Fibroblast of lung (primary cell): ENCODE measurements at regions not wholly inside any gene's neighbourhood (a gene's known extent, or its start where the extent isn't known, plus 50 kb on each side); places are given as distances from the start of the nearest gene placed in this dataset.

Source experiments
- DNase-seq, 2 donors: peaks; one replicate each; pipeline versions ENCODE4 v3.0.0 to v3.0.0-alpha.2; 2010; ENCODE audit warnings: low read depth in 2 of 2
- H2AFZ ChIP-seq: 2 replicates; pipeline ENCODE4 v1.5.1; 2012; ENCODE audit warnings: low read length, control low read depth, inconsistent platforms
- H3K27ac ChIP-seq: 2 replicates; pipeline ENCODE4 v1.5.1; 2011; ENCODE audit warnings: low read length, control low read depth; ENCODE audit not compliant: insufficient read depth
- H3K27me3 ChIP-seq: 2 replicates; pipeline ENCODE4 v1.5.1; 2011; ENCODE audit warnings: mild to moderate bottlenecking, low read length; ENCODE audit not compliant: control insufficient read depth, insufficient read depth
- H3K36me3 ChIP-seq: 2 replicates; pipeline ENCODE4 v1.5.1; 2011; ENCODE audit warnings: low read length; ENCODE audit not compliant: control insufficient read depth, insufficient read depth
- H3K4me1 ChIP-seq: 2 replicates; pipeline ENCODE4 v1.5.1; 2011; ENCODE audit warnings: low read length; ENCODE audit not compliant: control insufficient read depth, insufficient read depth; ENCODE audit errors: extremely low read depth
- H3K4me2 ChIP-seq: 2 replicates; pipeline ENCODE4 v1.5.1; 2011; ENCODE audit warnings: low read length, control low read depth; ENCODE audit not compliant: insufficient read depth; ENCODE audit errors: extremely low read depth
- H3K4me3 ChIP-seq, 4 experiments: fragments of 200-600 bp in 1 of 4; sonication (generic) in 1 of 4; replicated peaks in 1 of 4; 2 replicates each; pipeline ENCODE4 v1.5.1; 2011 to 2016; ENCODE audit warnings: low read length in 4 of 4, low read depth in 3 of 4, mild to moderate bottlenecking in 3 of 4, control low read depth in 2 of 4, inconsistent platforms in 1 of 4, mixed read lengths in 1 of 4; ENCODE audit not compliant: insufficient read depth in 1 of 4; ENCODE audit errors: control extremely low read depth in 1 of 4
- H3K79me2 ChIP-seq: 2 replicates; pipeline ENCODE4 v1.5.1; 2012; ENCODE audit warnings: mild to moderate bottlenecking, low read length, inconsistent platforms; ENCODE audit not compliant: control insufficient read depth, insufficient read depth
- H3K9ac ChIP-seq: 2 replicates; pipeline ENCODE4 v1.5.1; 2011; ENCODE audit warnings: mild to moderate bottlenecking, low read length, control low read depth; ENCODE audit not compliant: insufficient read depth
- H3K9me3 ChIP-seq: 2 replicates; pipeline ENCODE4 v1.5.1; 2012; ENCODE audit warnings: low read depth, low read length; ENCODE audit not compliant: control insufficient read depth, insufficient read depth
- H4K20me1 ChIP-seq: 2 replicates; pipeline ENCODE4 v1.5.1; 2011; ENCODE audit warnings: low read length; ENCODE audit not compliant: control insufficient read depth, insufficient read depth; ENCODE audit errors: extremely low read depth
- EZH2 ChIP-seq: IDR thresholded peaks from 2 replicates; pipeline ENCODE4 v1.5.1; 2012; ENCODE audit warnings: low read length, control low read depth, mild to moderate bottlenecking; ENCODE audit errors: missing control alignments
- TF ChIP-seq, protein P1 (sequence below), 2 donors: IDR thresholded peaks in 1 of 2; conservative IDR thresholded peaks in 1 of 2; 1 replicate in 1 of 2; 2 replicates in 1 of 2; pipeline ENCODE4 v1.5.1; 2011 to 2012; ENCODE audit warnings: low read length in 2 of 2, control low read depth in 1 of 2, inconsistent platforms in 1 of 2, low read depth in 1 of 2, mild to moderate bottlenecking in 1 of 2

DNA sequence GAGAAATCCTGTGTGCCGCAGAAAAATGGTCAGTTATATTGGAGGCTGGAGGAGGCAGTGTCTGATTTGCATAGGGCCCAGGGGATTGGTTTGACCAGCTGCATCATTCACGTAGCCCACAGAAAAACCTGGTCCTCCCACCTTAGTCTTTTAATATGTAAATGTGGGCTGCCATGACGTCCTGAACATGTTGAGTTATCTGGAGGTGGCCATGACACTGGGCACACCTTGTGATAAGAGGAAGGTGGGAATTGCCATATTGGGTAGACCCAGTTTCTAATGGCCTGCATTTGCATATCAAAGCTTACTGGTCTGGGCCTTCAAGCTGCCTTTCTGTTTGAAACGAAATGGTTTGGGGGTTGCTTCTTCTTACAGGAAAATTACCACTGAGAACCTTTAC, 162.2 kb downstream of the AHR start:
- no peaks in the 10 kb centered on the region for H3K79me2 ChIP-seq
- no peaks in the 10 kb centered on the region for H4K20me1 ChIP-seq
- no peak for TF ChIP-seq EZH2
- TF ChIP-seq, protein P1, sequence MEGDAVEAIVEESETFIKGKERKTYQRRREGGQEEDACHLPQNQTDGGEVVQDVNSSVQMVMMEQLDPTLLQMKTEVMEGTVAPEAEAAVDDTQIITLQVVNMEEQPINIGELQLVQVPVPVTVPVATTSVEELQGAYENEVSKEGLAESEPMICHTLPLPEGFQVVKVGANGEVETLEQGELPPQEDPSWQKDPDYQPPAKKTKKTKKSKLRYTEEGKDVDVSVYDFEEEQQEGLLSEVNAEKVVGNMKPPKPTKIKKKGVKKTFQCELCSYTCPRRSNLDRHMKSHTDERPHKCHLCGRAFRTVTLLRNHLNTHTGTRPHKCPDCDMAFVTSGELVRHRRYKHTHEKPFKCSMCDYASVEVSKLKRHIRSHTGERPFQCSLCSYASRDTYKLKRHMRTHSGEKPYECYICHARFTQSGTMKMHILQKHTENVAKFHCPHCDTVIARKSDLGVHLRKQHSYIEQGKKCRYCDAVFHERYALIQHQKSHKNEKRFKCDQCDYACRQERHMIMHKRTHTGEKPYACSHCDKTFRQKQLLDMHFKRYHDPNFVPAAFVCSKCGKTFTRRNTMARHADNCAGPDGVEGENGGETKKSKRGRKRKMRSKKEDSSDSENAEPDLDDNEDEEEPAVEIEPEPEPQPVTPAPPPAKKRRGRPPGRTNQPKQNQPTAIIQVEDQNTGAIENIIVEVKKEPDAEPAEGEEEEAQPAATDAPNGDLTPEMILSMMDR (conservative IDR thresholded peaks at IDR 0.05 in 1 of 2, IDR thresholded peaks at IDR 0.05 in 1 of 2; ENCODE audit: low read depth in 1 of 2, low read length in 2 of 2): no peak
- H3K4me1 ChIP-seq: peaks cover 2% of the 10 kb centered on the region
- no peak for DNase-seq
- H3K9me3 ChIP-seq: no peaks in the 10 kb centered on the region
- no peak overlapping the region for H3K4me2 ChIP-seq
- no peak overlapping the region for H3K27ac ChIP-seq
- H3K27me3 ChIP-seq: no peaks in the 10 kb centered on the region
- no peak overlapping the region for H2AFZ ChIP-seq
- no peaks in the 10 kb centered on the region for H3K36me3 ChIP-seq
- no peak overlapping the region for H3K4me3 ChIP-seq
- H3K9ac ChIP-seq: no peak overlapping the region

DNA sequence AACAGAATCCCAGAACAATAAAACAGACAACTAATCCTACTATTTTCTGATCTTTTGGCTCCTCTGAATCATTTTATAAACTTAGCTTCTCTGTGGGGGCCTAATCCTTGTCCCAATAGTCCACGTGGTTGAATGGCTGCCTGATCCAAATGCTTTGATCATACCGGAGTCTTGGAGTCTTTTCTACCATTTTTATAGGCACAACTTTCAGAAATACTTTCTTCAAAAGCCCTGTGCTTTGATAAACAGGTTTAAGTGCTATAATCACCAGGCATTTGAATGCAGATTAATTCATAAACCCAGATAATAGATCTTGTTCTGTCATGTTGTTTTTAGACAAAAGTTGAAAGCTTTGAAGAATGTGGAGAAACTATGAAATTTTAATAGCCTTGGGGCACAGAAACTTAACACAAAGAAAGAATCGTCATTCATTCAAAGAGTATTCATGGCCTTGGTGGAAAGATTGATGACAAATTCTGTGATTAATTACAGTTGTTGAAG, 163.7 kb downstream of the AHR start:
- Histone ChIP-seq H3K27ac (no peak overlapping the region), H2AFZ (no peak overlapping the region)
- peak in 1 of 2 donors; percentile 31 for DNase-seq

DNA sequence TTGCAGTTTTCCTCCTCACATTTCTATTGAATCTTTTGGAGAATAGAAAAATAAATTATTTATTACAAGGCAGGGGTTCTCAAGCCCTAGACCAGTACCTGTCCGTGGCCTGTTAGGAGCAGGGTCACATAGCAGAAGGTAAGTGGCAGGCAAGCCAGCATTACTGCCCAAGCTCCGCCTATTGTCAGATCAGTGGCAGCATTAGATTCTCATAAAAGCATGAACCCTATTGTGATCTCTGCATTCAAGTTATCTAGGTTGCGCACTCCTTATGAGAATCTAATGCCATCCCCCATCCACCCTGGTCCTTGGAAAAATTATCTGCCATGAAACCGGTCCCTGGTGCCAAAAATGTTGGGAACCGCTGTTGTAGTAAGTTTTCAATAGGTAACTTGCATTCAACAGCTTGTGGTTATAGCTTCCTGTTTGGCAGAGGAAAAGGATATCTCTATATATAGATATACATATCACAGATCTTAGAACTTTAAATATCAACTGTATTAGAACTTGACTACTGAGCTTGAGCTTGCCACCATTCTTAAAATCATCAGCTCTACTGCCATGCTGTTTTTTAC, 165.1 kb downstream of the AHR start:
- H3K27me3 ChIP-seq: no peaks in the 10 kb centered on the region
- H3K27ac ChIP-seq: no peak overlapping the region
- TF ChIP-seq EZH2: no peak
- TF ChIP-seq, protein P1 (conservative IDR thresholded peaks at IDR 0.05 in 1 of 2, IDR thresholded peaks at IDR 0.05 in 1 of 2; ENCODE audit: low read depth in 1 of 2, low read length in 2 of 2): no peak
- no peaks in the 10 kb centered on the region for H3K4me1 ChIP-seq
- H3K9ac ChIP-seq: no peak overlapping the region
- no peaks in the 10 kb centered on the region for H3K36me3 ChIP-seq
- H3K4me2 ChIP-seq: no peak overlapping the region
- H2AFZ ChIP-seq: no peak overlapping the region
- no peaks in the 10 kb centered on the region for H3K79me2 ChIP-seq
- H3K9me3 ChIP-seq: no peaks in the 10 kb centered on the region
- no peak overlapping the region for H3K4me3 ChIP-seq
- no peaks in the 10 kb centered on the region for H4K20me1 ChIP-seq
- no peak for DNase-seq

More for the DNA sequence above, 163.7 kb downstream of the AHR start:
- Histone ChIP-seq H3K9me3 (no peaks in the 10 kb centered on the region), H3K4me3 (no peak overlapping the region), H3K4me1 (no peaks in the 10 kb centered on the region), H3K27me3 (no peaks in the 10 kb centered on the region), H4K20me1 (no peaks in the 10 kb centered on the region), H3K79me2 (no peaks in the 10 kb centered on the region), H3K36me3 (no peaks in the 10 kb centered on the region), H3K4me2 (no peak overlapping the region), H3K9ac (no peak overlapping the region)
- TF ChIP-seq EZH2: no peak
- TF ChIP-seq, protein P1 (conservative IDR thresholded peaks at IDR 0.05 in 1 of 2, IDR thresholded peaks at IDR 0.05 in 1 of 2; ENCODE audit: low read depth in 1 of 2, low read length in 2 of 2): no peak
